NCI-H460 (cell line): ENCODE measurements at regions not wholly inside any gene's neighbourhood (a gene's known extent, or its start where the extent isn't known, plus 50 kb on each side); places are given as distances from the start of the nearest gene placed in this dataset.
"Not testable (repeated sequence)": the region's sequence is repeated elsewhere in the genome, so short reads cannot be mapped to it uniquely, and the experiment has no call there.

Experiments used
- DNase-seq: peaks from one replicate; pipeline ENCODE4 v3.0.0-alpha.2; 2016; ENCODE audit warnings: low read depth; ENCODE audit errors: extremely low read depth

DNA sequence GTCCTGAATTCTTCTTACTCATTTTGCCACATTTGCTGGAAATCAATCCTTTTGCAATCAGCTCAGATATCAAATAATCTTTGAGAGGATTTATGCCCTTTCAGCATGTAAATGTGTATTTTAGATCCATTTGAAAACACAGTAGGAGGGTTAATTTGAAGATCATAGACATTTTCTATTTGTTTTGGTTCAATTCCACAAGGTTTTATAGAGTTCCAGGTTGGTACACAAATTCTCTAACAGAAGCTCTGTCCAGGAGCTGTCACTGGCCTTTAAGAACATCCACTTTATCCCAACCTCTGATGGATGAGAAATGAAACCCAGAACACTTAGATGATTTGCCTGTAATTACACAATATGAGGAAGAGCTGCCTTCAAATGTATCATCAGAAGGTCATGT lies 157.3 kb upstream of the CHAC2 start:
- no peak for DNase-seq

DNA sequence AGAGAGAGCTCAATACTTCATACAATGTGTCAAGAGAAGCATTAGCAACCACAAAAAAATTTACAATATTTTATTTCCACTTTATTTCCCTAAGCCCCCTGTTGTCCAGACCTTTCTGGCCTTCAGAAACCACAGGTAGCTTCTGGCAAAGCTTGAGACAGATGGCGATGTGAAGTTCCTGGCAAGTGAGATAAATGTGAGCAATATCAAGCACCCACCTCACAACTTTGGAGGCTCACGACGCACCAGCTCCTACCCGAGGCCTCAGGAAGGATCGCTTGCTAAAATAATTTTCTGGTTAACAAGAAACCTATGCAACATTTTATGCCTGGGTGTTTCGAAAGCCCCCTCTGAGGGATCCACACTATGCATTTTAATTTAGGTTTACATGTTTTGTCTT lies 158.1 kb upstream of the CHAC2 start:
- no peak for DNase-seq

DNA sequence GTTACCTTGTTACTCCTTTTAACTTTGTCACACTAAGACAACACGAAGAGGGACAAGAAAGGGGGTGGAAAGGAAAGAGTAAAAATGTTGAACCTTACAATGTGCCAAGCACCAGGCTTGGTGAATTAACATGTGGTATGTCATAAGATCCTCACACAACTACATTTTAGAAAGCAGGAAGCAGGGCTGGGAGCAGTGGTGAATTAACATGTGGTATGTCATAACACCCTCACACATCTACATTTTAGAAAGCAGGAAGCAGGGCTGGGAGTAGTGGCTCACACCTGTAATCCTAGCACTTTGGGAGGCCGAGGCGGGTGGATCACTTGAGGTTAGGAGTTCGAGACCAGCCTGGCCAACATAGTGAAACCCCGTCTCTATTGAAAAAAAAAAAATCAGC lies 159.3 kb upstream of the CHAC2 start:
- DNase-seq = no peak

DNA sequence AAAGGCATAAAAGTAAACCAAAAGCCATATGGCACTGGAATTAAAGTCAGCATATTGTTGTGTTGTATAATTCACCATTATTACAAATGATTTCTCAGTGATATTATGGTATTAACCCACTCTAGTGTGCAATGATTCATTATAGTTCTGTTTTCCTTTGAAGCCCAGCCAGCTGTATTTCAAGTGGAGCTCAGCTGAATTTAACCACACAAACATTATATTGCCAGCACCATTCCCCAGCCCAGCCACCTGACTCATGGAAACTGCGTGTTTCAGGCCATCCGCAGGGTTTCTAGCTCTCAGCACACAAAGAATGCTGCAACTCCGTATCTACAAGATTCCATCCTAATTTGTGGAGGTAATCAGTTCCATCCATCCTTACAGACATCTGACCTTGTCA lies 166.8 kb upstream of the CHAC2 start:
- DNase-seq = no peak

DNA sequence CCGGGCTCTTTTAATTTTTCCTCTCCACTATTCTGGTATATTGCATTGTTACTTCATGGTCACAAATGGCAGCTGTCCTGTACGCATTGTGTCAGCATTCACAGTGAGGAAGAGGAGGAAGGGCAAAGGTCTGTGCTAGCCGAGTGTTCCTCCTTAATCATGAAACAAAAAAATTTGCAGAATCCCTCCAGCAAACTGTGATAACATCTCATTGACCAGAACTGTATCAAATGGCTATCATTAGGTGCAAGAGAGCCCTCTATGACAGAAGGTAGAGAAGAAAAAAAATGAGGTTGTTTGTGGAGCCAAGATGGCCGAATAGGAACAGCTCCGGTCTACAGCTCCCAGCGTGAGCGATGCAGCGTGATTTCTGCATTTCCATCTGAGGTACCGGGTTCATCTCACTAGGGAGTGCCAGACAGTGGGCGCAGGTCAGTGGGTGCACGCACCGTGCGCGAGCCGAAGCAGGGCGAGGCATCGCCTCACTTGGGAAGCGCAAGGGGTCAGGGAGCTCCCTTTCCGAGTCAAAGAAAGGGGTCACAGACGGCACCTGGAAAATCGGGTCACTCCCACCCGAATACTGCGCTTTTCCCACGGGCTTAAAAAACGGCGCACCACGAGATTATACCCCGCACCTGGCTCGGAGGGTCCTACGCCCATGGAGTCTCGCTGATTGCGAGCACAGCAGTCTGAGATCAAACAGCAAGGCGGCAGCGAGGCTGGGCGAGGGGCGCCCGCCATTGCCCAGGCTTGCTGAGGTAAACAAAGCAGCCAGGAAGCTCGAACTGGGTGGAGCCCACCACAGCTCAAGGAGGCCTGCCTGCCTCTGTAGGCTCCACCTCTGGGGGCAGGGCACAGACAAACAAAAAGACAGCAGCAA lies 180.6 kb upstream of the CHAC2 start:
- DNase-seq = not testable (repeated sequence)

DNA sequence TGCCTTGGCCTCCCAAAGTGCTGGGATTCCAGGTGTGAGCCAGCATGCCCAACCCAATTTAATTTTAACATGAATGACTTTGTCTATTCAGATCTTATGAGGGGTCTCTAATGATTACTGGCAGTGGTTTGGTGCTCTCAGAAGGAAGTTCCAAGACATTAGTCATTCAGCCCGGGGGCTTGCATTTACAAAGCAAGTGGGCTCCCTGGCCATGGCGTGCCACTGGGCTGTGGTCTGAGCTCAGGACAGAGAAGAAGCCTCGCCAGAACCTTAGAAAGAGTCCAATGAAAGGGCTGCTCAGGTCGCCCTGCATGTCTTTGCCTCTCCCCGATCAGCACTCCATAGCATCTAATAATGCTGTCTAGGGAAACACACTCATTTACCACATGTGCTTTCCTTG lies 182.6 kb upstream of the CHAC2 start:
- DNase-seq = no peak

DNA sequence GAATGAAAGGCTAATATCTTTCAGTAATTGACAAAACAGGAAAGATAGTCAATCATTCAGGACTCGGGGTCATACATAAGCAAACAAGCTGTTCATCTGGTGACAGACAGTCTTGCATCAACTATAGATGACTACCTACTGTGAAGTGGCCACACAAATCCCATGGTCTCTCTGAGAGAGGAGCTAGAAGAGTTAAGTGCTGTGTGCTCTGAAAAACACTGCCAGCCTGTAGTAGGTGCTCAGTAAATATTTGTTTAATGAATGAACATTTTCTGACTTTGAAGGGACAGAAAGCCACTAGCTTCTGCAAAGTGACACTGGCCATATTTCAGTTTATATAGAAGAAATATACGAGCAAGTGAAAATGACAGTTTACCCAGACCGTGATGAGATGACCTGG lies 184.0 kb upstream of the CHAC2 start:
- DNase-seq = no peak

DNA sequence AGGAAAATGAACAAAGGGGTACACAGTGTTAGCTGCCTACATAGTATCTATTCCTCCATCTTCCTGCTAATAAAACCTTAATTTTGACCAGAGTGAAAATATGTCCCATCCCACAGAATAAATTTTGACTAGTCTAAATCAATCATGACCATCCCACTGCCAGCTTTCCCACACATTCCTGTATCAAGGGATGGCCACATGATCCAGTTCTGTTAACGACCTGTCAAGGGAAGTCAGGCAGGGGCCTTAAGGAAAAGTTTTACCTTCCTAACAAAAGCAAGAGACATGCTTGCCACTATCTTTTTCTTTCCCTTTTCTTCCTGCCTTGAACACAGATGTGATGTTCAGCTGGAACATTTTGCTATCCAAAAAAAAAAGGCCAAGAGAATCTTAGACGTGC lies 185.0 kb upstream of the CHAC2 start:
- DNase-seq = no peak

DNA sequence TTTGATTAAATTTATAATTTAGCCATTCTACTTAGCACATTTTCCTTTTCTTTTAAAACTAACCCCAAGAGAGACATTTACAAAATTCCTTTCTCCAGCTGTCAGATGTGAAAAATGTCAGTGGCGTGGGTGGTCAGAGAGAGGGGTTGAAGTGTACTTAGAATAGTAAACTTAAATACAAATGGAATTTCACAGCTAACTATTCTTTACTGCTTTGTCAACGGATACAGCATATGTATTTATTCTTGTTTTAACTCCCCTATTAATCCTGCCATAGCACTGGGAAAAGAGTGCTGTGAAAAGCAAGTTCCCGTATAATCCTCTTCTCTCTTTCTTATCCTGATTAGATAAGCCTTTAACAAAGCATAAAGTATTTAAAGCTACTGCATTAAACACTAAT lies 191.4 kb upstream of the CHAC2 start:
- DNase-seq = no peak

DNA sequence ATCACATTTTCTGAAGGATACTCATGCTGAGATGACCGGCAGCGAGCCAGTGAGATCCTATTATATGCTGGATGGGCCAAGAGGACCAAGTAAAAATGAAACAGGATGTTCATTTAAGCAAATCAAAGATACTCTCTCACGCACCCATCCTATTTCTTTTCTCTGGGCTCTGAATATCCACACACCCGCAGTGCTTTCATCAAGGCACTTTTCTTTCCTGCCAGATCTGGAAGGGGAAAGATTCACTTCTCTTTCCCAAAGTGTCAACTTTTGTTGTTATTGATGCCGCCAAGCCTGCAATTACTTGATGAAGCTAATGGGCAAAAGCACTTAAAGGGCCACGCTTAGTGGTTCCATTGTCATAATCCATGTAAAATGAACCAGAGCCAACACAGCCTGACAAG lies 191.9 kb upstream of the CHAC2 start:
- DNase-seq = no peak

DNA sequence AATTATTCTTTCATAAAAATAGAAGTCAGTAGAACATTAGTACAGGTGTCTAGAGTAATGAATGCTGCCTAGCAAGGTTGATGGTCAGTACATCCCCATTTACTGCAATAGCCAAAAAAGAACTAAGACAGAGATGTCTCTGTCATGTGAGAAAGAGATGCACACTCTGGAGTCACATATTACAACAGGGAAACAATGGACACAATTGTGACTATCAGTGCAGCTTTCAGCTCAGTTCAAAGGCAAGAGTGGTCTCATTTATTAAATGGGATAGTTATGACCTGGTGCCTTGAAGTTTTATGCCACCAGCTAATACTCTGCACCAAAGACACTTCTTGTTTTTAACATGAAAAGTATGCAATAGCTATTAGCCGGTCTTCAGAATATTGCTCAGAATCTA lies 194.9 kb upstream of the CHAC2 start:
- DNase-seq = no peak

DNA sequence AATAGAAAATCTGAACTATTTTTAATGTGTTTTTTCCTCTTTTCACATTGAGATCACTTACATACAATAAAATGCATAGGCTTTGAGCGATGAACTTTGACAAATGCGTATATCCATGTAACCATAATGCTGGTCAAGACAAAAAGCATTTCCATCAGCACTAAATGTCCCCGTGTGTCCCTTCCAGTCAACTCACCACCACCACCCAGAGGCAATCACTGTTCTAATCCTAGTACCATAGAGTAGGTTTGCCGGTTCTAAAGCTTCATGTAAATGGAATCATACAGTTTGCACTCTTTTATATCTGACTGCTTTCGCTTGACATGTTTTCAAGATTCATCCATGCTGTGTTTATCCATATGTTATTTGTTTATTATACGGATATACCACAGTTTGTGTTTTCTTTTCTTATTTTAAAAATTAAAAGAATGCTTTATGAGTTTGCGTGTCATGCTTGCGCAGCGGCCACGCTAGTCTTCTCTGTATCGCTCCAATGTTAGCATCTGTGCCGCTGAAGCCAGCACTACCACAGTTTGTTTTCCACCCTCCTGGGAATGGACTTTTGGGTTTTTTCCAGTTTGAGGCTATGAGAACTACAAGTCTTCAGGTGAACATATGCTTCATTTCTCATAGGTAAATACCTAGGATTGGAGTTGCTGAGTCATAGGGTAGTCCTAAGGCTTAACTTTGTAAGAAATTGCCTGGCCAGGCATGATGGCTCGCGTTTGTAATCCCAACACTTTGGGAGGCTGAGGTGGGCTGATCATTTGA lies 197.5 kb upstream of the CHAC2 start:
- no peak for DNase-seq

DNA sequence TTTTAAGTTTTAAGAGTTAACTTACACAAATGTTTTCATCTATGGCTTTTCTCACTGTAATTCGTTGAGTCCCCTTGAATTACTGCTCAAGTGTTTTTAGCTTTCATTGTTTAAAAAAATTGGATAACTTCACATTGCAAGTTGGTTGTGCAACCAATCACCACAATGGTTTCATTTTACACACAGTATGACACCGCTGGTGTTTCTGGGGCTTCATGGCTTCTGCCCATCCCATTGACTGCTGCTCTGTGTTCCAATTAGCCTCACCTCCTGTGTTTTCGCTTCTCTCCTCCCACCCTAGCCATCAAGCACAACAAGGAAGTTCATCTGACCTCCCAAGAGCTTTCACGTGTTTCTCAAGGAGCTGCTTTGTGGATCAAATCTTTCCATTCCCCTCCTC lies 199.1 kb upstream of the CHAC2 start:
- DNase-seq = peak; percentile 11

DNA sequence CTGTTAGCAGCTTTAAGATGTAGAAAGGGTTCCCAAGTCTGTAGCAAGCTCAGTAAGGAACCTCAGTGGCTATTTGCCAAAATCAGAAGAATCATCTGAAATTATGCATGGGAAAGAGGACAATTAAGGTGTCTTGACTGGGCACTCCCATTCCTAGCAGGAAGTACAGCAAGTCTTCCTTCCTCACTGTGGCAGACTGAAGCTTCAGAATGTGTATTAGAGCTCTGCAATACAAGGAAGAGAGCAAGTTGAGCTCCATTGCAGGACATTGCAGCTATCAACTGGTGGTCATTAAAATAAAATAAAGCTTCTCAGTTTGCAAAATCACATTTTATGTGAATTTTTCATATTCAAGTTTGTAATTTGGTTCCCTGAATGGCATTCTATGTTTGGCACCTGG lies 200.5 kb upstream of the CHAC2 start:
- DNase-seq = no peak

DNA sequence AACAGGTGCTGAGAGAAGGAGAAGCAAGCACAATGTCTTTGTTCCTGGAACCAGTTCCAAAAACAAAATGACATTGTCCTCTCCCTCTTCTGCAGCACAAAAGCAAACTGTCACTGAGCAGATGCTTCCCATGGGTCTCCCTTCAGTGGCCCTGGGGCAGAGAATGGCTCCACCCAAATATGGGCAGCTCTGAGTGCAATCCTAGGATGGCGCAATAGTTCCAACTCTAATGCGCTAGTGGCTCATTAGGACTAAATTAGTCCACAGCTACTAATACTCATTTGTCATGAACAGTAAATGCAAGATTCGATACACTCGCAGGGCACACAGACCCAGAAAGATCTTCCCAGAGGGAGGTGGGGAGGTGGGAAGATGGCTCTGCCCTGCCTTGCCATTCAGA lies 205.2 kb upstream of the CHAC2 start:
- DNase-seq = no peak

DNA sequence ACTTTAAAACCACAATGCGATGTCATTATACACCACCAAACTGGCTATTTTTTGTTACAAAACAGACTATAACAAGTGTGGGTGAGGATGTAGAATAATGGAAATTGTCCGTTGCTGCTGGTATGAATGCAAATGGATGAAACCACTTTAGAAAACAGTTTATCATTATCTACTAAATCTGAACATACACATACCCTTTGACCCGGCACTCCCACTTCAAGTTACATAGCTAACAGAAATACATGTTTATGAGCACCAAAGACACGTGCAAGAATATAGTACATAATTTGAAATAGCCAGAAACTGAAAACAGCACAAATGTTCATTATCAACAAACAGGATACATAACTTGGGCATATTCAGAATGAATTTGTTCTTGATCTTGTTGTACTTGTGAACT lies 206.4 kb upstream of the CHAC2 start:
- no peak for DNase-seq

DNA sequence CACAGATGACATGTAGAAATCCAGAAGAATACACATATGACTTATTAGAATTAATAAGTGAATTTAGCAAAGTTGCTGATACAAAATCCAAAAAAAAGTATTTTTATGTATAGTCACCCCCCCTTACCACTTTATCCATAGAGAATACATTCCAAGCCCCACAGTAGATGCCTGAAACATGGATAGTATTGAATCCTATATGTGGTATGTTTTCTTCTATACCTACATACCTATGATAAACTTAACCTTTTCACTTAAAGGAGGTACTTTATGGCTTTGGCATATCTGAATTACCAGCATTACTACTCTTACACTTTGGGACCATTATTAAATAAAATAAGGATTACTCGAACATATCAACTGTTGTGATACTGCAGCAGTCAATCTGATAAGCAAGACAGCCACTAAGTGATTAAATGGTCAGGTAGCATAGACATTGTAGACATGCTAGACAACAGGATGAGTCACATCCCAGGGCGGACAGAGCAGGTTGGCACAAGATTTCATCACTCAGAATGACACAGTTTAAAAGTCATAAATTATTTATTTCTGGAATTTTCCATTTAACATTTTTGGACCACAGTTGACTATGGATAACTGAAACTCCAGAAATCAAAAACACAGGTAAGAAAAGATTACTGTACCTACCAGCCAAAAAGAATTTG lies 208.2 kb upstream of the CHAC2 start:
- peak; percentile 45 for DNase-seq

DNA sequence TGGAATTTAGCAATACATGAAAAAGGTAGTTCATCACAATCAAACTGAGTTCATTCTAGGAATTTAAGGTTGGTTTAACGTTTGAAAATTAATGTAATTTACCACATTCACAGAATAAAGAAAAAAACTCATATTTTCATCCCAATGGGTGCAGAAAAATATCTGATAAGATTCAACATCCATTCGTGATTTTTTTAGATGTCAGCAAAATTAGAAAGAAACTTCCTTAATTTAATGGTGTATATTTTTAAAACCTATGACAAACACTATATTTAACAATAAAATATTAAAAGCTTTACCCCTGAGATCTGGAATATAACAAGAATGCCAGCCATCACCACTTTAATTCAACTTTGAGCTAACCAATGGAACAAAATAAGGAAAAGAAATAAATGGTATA lies 208.7 kb upstream of the CHAC2 start:
- no peak for DNase-seq

DNA sequence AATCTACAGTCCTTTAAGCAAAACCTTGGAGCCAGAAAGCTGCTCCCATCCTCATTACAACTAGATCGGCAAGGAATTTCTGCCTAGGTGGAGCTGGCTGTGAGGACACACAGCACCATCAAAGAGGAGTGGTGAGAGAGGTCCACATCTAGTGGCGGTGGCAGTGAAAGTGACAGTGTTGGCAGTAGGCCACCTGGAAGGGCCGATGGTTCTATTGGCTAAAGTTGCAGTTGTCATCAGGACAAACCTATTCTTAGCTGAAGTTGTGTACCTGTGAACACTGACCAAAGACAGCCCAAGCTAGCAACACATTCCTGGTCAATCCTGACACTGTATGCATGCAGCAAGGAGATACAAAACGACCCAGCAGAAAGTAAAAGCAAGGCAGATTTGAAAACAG lies 218.1 kb upstream of the CHAC2 start:
- DNase-seq = no peak

DNA sequence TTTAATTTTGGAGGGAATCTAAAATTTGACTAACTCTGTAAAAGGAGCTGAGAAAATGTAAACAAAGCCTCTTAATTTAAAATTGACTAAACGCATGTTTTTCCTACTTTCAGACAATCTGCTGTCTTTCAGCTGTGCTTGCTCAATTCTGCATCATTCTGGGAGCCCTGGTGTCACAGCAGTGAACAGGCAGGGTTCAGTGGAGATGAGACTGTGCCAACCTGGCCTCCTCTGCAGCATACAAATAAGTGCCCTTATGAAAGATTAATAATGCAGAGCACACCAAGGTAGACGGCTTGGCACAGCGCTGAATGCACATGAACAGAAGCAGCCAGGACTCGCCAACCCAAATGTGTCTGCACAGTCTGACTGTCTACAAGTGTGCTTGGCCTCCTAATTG lies 222.0 kb upstream of the CHAC2 start:
- DNase-seq = no peak

DNA sequence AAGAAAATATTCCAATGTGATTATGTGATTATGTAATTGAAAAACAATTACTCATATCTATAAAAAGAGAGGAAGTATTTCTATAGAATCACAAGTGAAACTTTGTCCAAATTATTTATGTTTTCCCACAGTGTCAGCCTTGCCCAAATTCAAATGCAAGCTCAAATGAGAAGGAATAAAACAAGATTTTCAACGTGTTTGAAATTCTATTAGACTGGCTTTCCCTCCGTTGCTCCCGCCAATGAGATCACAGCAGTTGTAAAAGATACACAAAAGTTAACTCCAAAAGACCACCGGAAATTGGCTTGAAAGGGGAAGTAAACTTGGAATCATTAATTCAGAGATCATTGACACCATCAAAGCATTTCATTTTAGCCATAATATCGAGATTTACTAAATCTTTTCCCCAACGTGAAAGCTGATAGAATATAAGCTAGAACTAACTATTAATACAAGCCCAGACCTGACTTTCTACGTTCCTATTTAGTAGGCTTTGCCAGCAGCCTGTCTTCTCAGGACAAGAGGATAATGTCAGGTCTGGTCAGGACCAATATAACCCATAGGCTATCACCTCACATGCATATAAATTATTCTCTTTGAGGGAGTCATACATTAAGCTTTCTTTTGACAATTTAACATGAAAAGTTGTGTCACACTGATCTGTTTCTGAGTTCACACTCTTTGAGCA lies 222.6 kb upstream of the CHAC2 start:
- no peak for DNase-seq
